A673 (cell line): ENCODE measurements at regions not wholly inside any gene's neighbourhood (a gene's known extent, or its start where the extent isn't known, plus 50 kb on each side); places are given as distances from the start of the nearest gene placed in this dataset.

Experiments
- CTCF ChIP-seq: fragments of 300-800, 200-600 bp; sonication (generic); conservative IDR thresholded peaks from 2 replicates; pipeline ENCODE4 v1.5.1; 2017; ENCODE audit warnings: low read depth, mild to moderate bottlenecking, antibody characterized with exemption, low read length, moderate library complexity, mixed read lengths
- EZH2 ChIP-seq: fragments of 200-600 bp; sonication (generic); IDR thresholded peaks from 2 replicates; pipeline ENCODE4 v1.6.1; 2017; ENCODE audit warnings: borderline replicate concordance, low read depth, mild to moderate bottlenecking, mixed read lengths, antibody characterized with exemption, low read length; ENCODE audit not compliant: poor library complexity, severe bottlenecking

DNA sequence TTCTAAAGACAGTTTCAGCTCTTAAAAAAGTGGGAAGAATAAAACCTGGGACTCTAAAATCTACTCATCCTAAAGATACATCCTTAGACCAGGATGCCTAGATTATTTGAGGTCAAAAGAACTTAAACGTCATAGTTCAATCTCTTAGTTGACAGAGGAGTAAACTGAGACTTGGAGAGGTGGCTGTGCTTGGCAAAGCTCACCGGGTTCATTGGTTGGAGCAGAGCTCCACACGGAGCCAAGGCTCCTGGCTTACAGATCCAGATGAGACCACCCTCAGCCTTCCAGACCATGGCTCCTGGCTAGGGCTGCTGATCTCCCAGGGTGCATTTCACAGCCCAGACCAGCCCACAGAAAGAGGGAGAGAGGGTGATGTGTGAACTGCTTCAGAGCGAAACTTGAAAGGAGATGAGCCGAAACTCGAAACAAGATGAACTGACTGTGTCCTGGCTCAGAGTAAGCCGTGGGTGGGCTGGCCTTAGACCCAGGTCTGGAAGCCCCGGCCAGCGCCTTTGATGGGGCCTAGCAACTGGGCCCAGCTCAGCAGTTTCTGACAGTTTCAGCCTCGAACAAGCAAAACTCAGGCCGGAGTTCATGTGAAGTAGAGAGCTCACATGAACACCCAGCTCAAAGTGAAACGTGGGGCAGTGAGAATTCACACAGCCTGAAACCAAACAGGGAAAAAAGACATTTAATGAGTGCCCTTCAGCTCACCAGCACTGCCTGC is 1044.8 kb downstream of the BCL11B start:
- TF ChIP-seq CTCF (no peak), EZH2 (no peak)
